ENCODE measurements at regions not wholly inside any gene's neighbourhood (a gene's known extent, or its start where the extent isn't known, plus 50 kb on each side); places are given as distances from the start of the nearest gene placed in this dataset.

GRCh38 chr9:16030528-16031185 is 477.8 kb downstream of the CCDC171 start:
- no peak for TF ChIP-seq CTCF (IDR thresholded peaks at IDR 0.05; ENCODE audit: borderline replicate concordance, extremely low read depth, low read length, poor library complexity, severe bottlenecking)
- no peak for TF ChIP-seq EZH2 (IDR thresholded peaks at IDR 0.05; ENCODE audit: borderline replicate concordance, low read depth, low read length, severe bottlenecking)

Data from DND-41 (cell line).